Kidney epithelial cell (primary cell): ENCODE measurements at regions not wholly inside any gene's neighbourhood (a gene's known extent, or its start where the extent isn't known, plus 50 kb on each side); places are given as distances from the start of the nearest gene placed in this dataset.
"Not testable (repeated sequence)": the region's sequence is repeated elsewhere in the genome, so short reads cannot be mapped to it uniquely, and the experiment has no call there.

ENCODE experiments used
- DNase-seq: peaks from one replicate; pipeline ENCODE4 v3.0.0-alpha.2; 2010; ENCODE audit warnings: low read depth
- H3K27me3 ChIP-seq: 2 replicates; pipeline ENCODE4 v1.6.0; 2011; ENCODE audit warnings: low read length; ENCODE audit not compliant: control insufficient read depth, insufficient read depth
- H3K36me3 ChIP-seq: 2 replicates; pipeline ENCODE4 v1.5.1; 2011; ENCODE audit warnings: low read length; ENCODE audit not compliant: control insufficient read depth, insufficient read depth
- H3K4me3 ChIP-seq: 2 replicates; pipeline ENCODE4 v1.5.1; 2011; ENCODE audit warnings: low read depth, mild to moderate bottlenecking, control low read depth, low read length
- CTCF ChIP-seq: IDR thresholded peaks from 2 replicates; pipeline ENCODE4 v1.5.1; 2011; ENCODE audit warnings: mild to moderate bottlenecking, moderate library complexity, low read length, control low read depth, inconsistent platforms; ENCODE audit not compliant: insufficient read depth, poor library complexity, severe bottlenecking

GRCh38 chr5:122680623-122681350 is 94.1 kb upstream of the SNX2 start:
- DNase-seq = no peak
- no peaks in the 10 kb centered on the region for H3K36me3 ChIP-seq

GRCh38 chr5:122683631-122684030 is 91.2 kb upstream of the SNX2 start:
- no peak for TF ChIP-seq CTCF
- DNase-seq = no peak
- H3K36me3 ChIP-seq = no peaks in the 10 kb centered on the region
- no peaks in the 10 kb centered on the region for H3K27me3 ChIP-seq
- H3K4me3 ChIP-seq = no peak overlapping the region

More at GRCh38 chr5:122680623-122681350, 94.1 kb upstream of the SNX2 start:
- TF ChIP-seq CTCF = no peak
- no peak overlapping the region for H3K4me3 ChIP-seq
- no peaks in the 10 kb centered on the region for H3K27me3 ChIP-seq

- H3K27me3 ChIP-seq = no peaks in the 10 kb centered on the region
- TF ChIP-seq CTCF = no peak
- DNase-seq = no peak
- no peaks in the 10 kb centered on the region for H3K36me3 ChIP-seq
- no peak overlapping the region for H3K4me3 ChIP-seq
Measured at GRCh38 chr5:122690266-122690665, 84.6 kb upstream of the SNX2 start.

- no peak for DNase-seq
- Histone ChIP-seq H3K27me3 (no peaks in the 10 kb centered on the region), H3K4me3 (no peak overlapping the region), H3K36me3 (no peaks in the 10 kb centered on the region)
- TF ChIP-seq CTCF = no peak
Measured at GRCh38 chr5:122691931-122692330, 82.9 kb upstream of the SNX2 start.

GRCh38 chr5:122693963-122694362 is 80.9 kb upstream of the SNX2 start:
- Histone ChIP-seq H3K4me3 (no peak overlapping the region), H3K27me3 (no peaks in the 10 kb centered on the region), H3K36me3 (no peaks in the 10 kb centered on the region)
- no peak for DNase-seq
- TF ChIP-seq CTCF = no peak

- H3K4me3 ChIP-seq = no peak overlapping the region
- TF ChIP-seq CTCF = no peak
- no peaks in the 10 kb centered on the region for H3K27me3 ChIP-seq
- H3K36me3 ChIP-seq = no peaks in the 10 kb centered on the region
- DNase-seq = no peak
Measured at GRCh38 chr5:122694884-122695283, 80.0 kb upstream of the SNX2 start.

- H3K27me3 ChIP-seq, DNase-seq, H3K36me3 ChIP-seq, H3K4me3 ChIP-seq: not testable (repeated sequence)
Measured at GRCh38 chr5:122696735-122697134, 78.1 kb upstream of the SNX2 start.
